GM21723 (cell line): ENCODE measurements at regions not wholly inside any gene's neighbourhood (a gene's known extent, or its start where the extent isn't known, plus 50 kb on each side); places are given as distances from the start of the nearest gene placed in this dataset.
"Not testable (repeated sequence)": the region's sequence is repeated elsewhere in the genome, so short reads cannot be mapped to it uniquely, and the experiment has no call there.

ENCODE experiments used
- ATAC-seq: cut with Tn5 transposase; IDR thresholded peaks from one replicate; pipeline ENCODE4 v1.9.1; 2021; ENCODE audit warnings: mild to moderate bottlenecking, moderate library complexity; ENCODE audit not compliant: unreplicated experiment

DNA sequence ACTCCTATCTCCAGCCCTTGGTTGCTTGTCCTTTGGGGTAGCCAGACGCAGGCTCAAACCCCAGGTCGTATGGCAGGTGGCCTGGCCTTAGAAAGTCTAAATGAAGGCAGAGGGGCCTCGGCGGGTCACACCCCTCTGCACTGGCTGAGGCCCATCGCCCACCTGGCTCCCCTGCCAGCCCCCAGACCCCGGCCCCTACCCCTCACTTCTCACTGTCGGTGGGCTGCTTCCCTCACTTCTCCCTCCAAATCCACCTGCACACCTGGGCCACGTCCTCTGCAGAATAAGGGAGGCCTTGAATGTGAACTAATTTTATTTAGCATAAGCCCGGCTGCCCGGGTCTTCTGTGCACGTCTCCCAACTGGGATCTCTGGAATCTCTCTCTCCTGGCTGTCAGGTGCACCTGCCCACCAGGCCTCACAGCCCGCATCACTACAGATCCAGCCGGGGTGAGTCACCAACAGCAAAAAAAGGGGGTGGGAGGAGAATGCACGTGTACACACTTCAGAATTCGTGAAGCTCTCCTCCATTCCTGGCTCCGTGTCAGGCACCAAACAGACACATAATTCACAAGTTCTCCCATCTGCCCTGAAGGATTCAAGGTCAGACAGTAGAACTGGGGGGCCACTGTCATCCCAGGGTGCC lies 107.5 kb upstream of the SIM2 start:
- ATAC-seq = no peak

DNA sequence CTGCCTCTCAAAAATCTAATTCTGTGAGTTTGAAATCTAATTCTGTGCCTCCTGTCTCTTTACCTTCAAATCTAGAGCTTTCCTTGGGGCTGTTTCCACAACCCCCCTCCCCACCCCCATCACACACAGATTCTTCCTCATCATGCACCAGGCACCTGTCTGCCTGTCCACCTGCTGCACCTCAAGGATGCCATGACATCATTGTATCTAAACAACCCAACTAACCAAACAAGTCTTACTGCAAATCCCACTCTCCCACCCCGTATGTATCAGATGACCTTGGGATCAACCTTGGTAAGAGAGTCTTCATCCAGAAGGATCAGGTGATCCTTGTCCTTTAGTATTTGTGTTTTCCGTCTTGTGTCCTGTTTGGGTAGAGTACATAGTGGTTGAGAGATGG lies 102.7 kb upstream of the SIM2 start:
- no peak for ATAC-seq

DNA sequence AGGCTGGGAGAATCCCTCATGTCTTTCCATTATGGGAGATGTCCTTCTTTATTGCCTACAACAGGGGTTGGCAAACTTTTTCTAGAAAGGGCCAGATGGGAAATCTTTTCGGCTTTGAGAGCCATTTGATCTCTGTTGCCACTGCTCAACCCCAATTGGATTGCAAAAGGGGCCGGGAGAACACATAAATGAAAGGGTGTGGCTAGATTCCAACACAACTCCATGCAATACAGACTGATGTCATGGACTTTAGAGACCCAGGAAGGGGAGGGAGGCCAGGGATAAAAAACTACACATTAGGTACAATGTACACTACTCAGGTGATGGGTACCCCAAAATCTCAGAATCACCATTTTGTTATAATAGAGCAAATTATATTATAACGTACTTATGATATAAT lies 97.6 kb upstream of the SIM2 start:
- no peak for ATAC-seq

DNA sequence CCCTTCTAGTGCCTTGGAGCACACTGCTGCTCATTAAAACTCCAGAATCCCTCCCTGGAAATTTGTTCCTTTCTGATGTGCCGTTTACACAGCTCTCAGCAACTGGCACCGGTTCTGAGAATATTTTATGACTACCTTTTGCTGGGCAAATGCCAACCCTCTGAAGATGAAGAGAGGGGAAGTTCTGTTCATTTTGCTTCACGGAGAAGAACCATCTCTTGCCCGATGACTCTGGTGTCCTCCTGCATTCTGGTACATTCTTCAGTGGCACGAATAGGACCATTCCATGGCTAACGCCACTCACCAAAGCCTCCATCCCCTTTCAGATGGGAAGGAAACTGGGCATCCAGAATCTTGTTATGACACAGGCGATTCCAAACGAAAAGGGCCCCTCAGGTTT lies 96.2 kb upstream of the SIM2 start:
- no peak for ATAC-seq

DNA sequence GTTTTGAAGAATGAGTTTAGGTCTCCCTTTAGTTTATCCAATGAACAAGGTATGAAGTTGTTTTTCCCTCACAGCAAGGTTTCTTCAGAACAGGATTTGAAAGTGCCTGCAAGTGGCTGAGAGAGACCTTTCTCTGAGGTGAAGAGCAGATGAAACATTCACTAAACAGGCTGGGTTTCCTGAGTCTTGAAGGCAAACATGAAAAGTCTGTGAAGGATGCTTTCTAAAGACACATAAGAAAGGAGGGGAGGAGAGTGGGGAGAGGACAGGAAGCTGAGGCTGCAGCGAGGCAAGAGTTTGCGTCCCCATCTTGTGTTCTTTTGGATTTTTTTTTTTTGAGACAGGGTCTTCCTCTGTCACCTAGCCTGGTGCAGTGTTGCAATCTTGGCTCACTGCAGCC lies 95.7 kb upstream of the SIM2 start:
- no peak for ATAC-seq

DNA sequence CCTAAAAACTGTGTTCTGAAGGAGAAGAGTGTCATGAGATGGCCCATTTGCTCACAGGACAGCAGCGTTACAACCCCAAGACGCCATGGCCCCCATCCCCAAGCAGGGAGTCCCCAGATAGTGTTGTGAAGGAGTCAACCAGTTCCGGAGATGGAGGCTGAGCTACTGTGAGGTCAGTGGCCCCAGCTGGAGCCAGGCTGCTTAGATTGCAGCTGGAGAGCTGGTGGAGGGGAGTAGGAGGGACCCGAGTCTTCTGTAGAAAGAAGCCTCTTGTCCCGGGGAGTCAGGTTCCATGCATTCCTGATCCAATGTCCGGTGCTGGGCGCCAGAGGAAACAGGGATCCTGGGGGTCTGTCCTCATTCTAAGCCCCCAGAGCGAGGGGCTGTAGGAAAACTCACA lies 93.5 kb upstream of the SIM2 start:
- ATAC-seq = no peak

DNA sequence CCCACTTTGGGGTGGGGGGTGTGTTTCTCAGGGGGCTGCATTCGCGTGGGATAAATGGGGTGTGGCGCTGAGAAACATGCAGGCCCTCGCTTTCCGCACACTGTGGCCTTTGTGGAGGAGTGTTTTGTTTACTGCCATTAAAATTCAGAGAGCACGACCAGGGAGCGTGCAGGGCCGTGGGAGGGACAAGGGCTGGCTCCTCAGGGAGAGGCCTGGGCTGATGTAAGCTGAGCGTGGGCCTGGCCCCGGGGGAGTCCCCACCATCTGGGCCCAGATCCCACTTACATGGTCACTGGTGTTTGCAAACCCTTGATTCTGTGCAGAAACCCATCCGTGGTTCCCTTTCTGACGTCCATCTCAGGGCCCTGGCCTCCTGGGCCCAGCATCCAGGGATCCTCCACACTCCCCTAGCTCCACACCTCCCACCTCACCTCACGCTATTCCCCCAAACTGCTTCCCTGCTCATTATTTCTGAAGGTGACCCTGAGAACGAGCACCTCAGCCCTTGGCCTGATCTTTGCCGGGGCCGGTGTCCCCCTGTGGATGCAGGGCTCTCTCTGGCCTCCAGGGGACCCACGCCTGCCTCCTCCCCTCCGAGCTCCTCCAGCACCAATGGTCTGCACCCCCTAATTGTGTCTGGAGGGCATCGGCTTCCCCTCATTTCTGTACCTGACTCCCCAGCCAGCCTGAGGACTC lies 92.5 kb upstream of the SIM2 start:
- ATAC-seq = no peak

DNA sequence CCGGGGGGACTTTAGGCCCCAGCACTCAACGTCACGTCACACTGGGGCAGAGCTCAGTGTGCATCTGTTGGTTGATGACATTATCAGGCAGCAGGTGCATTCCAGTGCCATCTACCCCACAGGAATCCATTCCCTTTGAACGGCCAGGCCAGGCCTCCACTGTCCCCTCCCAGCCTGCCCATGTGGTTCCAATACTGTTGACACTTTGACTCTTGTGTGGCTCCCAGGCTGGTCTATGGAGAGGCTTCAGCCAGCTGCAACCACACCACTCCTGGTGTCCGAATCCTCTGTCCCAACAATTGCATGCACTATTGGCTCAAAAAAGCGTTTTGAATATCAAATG lies 92.0 kb upstream of the SIM2 start:
- ATAC-seq = no peak

DNA sequence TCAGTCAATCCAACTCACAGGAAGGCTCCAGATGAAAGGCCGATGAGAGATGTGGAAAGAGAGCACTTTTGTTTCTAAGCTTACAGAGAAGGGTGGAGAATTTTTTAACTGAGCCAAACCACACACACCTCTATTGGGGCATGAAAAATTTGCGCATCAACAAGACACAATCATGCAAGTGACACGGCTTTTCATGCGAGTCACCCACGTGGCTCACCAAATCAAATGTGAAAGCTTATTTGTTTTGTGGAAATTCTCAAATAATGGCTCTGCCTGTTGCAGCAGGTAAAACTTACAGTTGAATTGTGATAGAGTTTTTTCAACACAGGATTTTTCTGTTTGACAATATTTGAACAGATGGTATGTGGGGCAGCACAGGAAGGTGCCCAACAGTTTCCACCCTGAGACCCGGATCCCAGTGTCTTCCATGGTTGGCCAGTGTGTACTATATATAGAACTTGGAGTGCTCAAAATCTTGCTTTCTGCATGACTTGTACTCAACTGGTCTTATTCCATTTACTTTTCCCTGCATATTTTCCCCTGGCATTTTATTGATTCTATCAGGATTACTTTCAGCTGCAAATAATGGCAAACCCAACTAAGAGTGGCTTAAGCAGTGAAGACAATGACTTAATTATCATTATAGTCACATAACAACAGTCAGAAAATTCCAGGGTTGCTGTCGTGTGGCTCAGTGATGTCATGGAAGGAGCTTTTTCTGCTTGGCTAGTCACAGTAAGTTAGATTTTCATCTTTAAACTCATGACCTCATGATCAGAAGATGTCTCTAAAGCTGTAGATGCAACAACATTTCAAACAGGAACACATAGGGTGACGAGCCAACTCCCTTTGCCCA lies 90.6 kb upstream of the SIM2 start:
- ATAC-seq = no peak

DNA sequence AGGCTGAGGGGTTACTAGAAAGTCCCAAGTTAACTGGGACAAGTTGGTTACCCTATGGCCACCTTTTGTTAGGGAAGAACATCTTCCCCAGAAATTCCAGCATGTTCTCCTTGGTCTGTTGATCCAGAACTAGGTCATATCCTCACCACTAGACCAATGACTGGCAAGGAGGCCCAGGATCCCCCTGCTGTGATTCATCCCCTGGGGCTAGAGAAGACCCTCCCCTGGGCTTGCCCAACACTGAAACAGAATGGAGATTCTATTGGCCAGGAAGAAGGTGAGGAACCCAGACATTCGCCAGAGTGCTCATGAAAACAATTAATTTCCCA lies 90.1 kb upstream of the SIM2 start:
- no peak for ATAC-seq

DNA sequence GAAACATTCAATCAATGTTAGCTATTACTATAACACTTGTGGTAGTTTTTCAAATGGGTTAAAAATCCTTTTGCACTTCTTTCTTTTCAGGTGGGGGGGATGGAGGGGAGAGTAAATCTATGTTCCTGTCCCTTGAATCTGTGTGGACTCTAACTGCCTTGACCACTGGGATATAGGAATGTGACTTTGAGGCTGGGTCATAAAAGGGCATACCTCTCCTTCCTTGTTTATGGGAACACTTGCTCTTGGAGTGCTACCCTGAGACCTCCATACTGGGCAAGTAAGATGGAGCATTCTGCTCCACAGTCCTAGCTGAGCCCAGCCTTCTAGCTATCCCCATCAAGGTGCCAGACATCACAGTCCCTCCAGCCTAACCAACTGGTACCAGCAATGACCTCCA lies 89.3 kb upstream of the SIM2 start:
- ATAC-seq = no peak

DNA sequence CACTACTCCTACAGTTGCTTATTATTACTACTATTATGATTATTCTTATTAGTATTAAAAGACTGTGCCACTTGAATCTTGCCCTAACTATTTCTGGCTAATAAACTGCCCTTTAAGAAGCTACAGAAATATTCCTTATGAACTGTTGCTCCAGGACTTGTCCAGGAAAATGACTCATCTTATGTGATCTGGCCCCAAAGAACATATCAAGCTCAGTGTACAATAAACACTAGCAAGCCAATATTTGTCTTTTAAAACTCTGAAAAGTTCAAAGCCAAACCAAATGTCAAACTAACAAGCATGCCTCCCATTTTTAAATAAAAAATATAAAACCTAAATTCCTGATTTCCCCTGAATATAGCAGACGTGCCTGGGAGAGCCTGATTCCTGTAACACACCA lies 88.7 kb upstream of the SIM2 start:
- ATAC-seq = no peak

DNA sequence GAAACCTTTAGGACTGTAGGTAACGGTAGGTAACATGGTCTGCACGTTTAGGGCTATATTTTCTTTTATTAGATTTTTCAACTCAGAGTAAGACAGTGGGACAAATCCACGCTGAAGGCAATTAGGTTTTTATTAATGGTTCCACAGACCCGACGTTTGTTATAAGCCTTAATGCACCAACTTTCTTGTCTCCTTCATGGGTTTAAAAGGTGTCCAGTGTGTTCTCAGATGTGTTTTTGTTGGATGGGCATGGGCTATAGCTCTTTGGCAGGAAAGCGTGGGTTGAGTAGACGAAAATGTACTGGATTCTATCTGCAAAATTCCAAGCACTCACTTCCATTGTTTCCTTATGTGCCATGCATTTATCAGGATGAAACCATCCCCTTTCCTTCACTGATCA lies 88.0 kb upstream of the SIM2 start:
- ATAC-seq = no peak

DNA sequence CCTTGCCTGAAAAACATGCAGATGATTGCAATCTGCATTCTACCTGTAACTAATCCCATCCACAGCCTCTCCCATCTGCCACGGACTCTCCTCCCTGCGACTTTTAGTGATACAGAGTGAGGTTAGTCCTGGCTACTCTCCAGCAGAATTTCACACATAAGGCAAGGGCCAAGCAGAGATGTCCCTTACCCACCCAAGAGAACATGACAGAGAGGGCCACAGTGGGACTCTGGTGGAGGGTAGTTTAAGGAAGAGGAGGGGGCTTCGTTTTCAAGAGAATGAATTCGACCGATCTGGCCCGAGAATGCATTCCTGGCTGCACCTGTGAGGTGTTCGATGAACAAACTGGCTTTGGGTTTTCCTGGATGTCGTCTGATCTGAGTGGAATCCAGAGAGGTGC lies 87.5 kb upstream of the SIM2 start:
- no peak for ATAC-seq

DNA sequence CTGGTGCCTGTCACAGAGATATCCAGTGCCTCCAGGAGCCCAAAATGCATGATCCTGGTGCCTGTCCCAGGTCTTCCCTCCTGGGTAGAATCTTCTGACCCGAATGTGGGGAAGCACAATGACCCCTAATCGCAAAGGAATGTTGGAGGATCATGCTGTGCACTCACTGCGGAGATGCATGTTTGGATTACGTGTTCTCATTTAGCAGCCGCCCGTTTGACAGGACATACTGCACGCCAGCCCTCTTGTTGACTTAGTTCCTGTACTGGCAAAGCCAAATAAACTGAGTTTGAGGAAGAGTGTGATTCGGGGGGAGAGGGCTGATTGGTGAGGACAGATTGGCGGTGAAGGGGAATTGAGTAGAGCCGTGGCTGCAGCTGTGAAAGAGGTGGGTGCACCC lies 85.9 kb upstream of the SIM2 start:
- no peak for ATAC-seq

DNA sequence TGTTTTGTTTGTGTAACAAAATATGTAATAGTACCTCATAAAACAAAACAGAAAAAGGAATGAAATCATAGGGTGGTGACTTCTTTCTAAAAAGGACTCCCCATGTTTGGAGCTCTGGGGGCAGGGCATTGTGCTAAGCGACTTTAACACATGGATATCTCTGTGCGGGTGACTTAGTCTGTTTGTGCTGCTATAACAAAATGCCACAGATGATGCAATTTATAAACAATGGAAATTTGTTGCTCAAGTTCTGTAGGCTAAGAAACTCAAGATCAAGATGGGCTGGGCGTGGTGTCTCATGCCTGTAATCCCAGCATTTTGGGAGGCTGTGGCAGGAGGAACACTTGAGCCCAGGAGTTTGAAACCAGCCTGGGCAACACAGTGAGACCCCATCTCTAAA lies 85.4 kb upstream of the SIM2 start:
- ATAC-seq = no peak

DNA sequence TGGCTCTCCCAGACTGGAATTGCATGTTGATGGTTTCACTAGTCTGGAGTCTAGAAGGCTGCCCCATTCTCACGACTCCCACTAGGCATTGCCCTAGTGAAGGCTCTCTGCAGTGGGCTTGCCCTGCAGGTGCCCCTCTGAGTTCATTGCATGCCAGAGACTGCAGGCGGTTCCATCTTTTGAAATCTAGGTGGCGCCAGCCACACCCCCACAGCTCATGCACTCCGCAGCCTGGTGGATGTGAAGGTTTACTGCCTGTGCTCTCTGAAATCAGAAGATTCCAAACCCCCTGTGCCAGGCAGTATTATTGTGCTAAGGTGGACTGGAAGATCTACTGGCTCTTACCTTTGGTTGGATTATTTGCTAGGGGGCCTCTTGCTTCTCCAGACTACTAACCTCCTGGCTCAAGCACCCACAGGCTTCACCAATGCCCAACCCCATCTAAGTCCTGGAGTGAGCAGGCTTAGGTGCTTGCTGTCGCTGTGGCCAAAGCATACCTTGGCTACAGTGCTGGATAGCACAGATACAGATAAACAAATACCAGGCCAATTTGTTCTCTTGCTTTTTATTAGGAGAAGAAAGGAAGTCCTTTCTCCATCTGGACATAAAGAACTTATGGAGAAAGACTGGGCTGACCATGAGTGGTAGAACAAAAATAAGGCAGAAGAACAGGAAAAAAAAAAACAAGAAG lies 83.5 kb upstream of the SIM2 start:
- no peak for ATAC-seq

DNA sequence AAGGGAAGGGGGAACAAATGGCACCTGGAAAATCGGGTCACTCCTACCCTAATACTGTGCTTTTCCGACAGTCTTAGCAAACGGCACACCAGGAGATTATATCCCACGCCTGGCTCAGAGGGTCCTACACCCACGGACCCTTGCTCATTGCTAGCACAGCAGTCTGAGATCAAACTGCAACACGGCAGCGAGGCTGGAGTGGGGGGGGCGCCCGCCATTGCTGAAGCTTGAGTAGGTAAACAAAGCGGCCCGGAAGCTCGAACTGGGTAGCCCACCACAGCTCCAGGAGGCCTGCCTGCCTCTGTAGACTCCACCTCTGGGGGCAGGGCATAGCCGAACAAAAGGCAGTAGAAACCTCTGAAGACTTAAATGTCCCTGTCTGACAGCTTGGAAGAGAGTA lies 82.1 kb upstream of the SIM2 start:
- ATAC-seq = not testable (repeated sequence)

DNA sequence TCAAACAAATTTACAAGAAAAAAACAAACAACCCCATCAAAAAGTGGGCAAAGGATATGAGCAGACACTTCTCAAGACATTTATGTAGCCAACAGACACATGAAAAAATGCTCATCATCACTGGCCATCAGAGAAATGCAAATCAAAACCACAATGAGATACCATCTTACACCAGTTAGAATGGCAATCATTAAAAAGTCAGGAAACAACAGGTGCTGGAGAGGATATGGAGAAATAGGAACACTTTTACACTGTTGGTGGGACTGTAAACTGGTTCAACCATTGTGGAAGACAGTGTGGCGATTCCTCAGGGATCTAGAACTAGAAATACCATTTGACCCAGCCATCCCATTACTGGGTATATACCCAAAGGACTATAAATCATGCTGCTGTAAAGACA lies 77.1 kb upstream of the SIM2 start:
- not testable (repeated sequence) for ATAC-seq

DNA sequence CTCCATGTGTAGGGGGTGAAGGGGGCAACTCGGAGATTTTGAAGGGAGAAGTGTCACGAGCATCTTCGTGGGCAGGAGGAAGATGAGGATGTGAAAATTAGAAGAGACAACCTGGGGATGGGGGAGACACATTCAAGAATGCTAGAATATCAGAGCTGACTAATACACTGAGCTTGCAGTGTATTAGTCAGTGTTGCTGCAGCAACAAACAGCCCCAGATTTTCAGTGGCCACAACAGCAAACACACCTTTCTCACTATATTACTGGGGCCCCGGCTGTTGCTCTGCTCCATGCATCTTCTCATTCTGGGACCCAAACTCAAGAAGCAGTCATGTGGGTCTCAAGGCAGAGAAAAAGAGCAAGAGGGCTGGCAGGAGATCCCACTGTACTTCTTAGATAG lies 74.8 kb upstream of the SIM2 start:
- no peak for ATAC-seq

DNA sequence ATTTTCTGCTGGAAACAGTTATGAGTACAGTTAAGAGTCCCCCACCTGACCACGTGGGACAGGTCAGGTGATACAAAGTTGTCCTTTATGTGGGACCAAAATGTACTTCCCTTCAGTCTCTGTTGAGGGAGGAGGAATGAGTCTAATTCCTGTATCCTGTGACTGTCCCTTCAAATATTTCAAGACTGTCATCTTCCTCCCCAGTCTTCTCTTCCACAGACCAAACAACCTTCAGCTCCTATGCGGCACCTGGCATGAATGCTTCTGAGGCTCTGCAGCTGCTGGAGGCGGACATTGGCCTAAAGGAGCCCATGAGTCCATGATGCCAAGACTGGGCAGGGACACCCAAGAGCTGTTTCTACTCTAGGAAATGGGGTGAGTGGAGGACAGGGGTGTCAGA lies 72.1 kb upstream of the SIM2 start:
- no peak for ATAC-seq

DNA sequence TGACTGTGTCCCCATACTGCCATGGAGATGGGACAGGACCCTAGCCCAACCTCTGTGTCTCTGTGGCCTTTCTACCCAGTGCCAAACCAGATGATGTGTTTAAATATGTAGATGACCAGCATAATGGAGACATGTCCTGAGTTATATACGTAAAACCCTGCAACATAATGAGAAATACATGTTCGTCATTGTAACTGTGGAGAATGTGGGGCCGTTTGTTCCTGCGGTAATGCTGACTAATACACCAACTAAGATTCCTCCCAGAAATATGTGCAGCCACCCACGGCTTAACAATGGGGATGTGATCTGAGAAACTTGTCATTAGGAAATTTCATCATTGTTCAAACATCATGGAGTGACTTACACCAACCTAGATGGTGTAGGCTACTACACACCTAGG lies 71.7 kb upstream of the SIM2 start:
- ATAC-seq = no peak
